ENCODE measurements at regions not wholly inside any gene's neighbourhood (a gene's known extent, or its start where the extent isn't known, plus 50 kb on each side); places are given as distances from the start of the nearest gene placed in this dataset.

GRCh38 chr16:17939122-17939536 is 397.4 kb downstream of the NPIPA8 start:
- H3K9me3 ChIP-seq (ENCODE audit: control insufficient read depth, insufficient read depth, low read length), result no peaks in the 10 kb centered on the region
- H3K9ac ChIP-seq (ENCODE audit: low read depth, low read length), result no peak overlapping the region
- no peaks in the 10 kb centered on the region for H3K27me3 ChIP-seq (ENCODE audit: control insufficient read depth, insufficient read depth, low read length)
- H3K4me1 ChIP-seq (ENCODE audit: control insufficient read depth, insufficient read depth, low read length), result no peaks in the 10 kb centered on the region
- H3K36me3 ChIP-seq (ENCODE audit: control insufficient read depth, insufficient read depth, low read length), result no peaks in the 10 kb centered on the region
- no peak overlapping the region for H3K27ac ChIP-seq (ENCODE audit: low read depth, low read length)
- no peak overlapping the region for H3K4me3 ChIP-seq (ENCODE audit: low read depth, low read length)

- Histone ChIP-seq H3K9ac (ENCODE audit: low read depth, low read length) (no peak overlapping the region), H3K9me3 (ENCODE audit: control insufficient read depth, insufficient read depth, low read length) (no peaks in the 10 kb centered on the region), H3K36me3 (ENCODE audit: control insufficient read depth, insufficient read depth, low read length) (no peaks in the 10 kb centered on the region), H3K27ac (ENCODE audit: low read depth, low read length) (no peak overlapping the region), H3K4me1 (ENCODE audit: control insufficient read depth, insufficient read depth, low read length) (no peaks in the 10 kb centered on the region), H3K27me3 (ENCODE audit: control insufficient read depth, insufficient read depth, low read length) (no peaks in the 10 kb centered on the region), H3K4me3 (ENCODE audit: low read depth, low read length) (no peak overlapping the region)
Measured at GRCh38 chr16:17938546-17938945, 398.0 kb downstream of the NPIPA8 start.

- no peaks in the 10 kb centered on the region for H3K36me3 ChIP-seq (ENCODE audit: control insufficient read depth, insufficient read depth, low read length)
- H3K4me3 ChIP-seq (ENCODE audit: low read depth, low read length), result no peak overlapping the region
Measured at GRCh38 chr16:17936766-17937402, 399.7 kb downstream of the NPIPA8 start.

GRCh38 chr16:17930280-17930679 is 406.3 kb downstream of the NPIPA8 start:
- Histone ChIP-seq H3K9ac (ENCODE audit: low read depth, low read length) (no peak overlapping the region), H3K27ac (ENCODE audit: low read depth, low read length) (no peak overlapping the region), H3K4me1 (ENCODE audit: control insufficient read depth, insufficient read depth, low read length) (peaks cover 14% of the 10 kb centered on the region), H3K36me3 (ENCODE audit: control insufficient read depth, insufficient read depth, low read length) (no peaks in the 10 kb centered on the region), H3K27me3 (ENCODE audit: control insufficient read depth, insufficient read depth, low read length) (no peaks in the 10 kb centered on the region), H3K9me3 (ENCODE audit: control insufficient read depth, insufficient read depth, low read length) (no peaks in the 10 kb centered on the region), H3K4me3 (ENCODE audit: low read depth, low read length) (no peak overlapping the region)

More at GRCh38 chr16:17936766-17937402, 399.7 kb downstream of the NPIPA8 start:
- Histone ChIP-seq H3K9ac (ENCODE audit: low read depth, low read length) (no peak overlapping the region), H3K4me1 (ENCODE audit: control insufficient read depth, insufficient read depth, low read length) (no peaks in the 10 kb centered on the region), H3K27me3 (ENCODE audit: control insufficient read depth, insufficient read depth, low read length) (no peaks in the 10 kb centered on the region), H3K9me3 (ENCODE audit: control insufficient read depth, insufficient read depth, low read length) (no peaks in the 10 kb centered on the region), H3K27ac (ENCODE audit: low read depth, low read length) (no peak overlapping the region)

- Histone ChIP-seq H3K9ac (ENCODE audit: low read depth, low read length) (no peak overlapping the region), H3K4me3 (ENCODE audit: low read depth, low read length) (no peak overlapping the region; the same call in 1 of the 2 replicates), H3K27ac (ENCODE audit: low read depth, low read length) (no peak overlapping the region), H3K9me3 (ENCODE audit: control insufficient read depth, insufficient read depth, low read length) (no peaks in the 10 kb centered on the region), H3K36me3 (ENCODE audit: control insufficient read depth, insufficient read depth, low read length) (no peaks in the 10 kb centered on the region), H3K27me3 (ENCODE audit: control insufficient read depth, insufficient read depth, low read length) (no peaks in the 10 kb centered on the region), H3K4me1 (ENCODE audit: control insufficient read depth, insufficient read depth, low read length) (peaks cover 14% of the 10 kb centered on the region)
Measured at GRCh38 chr16:17926866-17927399, 409.6 kb downstream of the NPIPA8 start.

- no peak overlapping the region for H3K4me3 ChIP-seq (ENCODE audit: low read depth, low read length)
- peaks cover 14% of the 10 kb centered on the region for H3K4me1 ChIP-seq (ENCODE audit: control insufficient read depth, insufficient read depth, low read length)
- no peak overlapping the region for H3K9ac ChIP-seq (ENCODE audit: low read depth, low read length)
- no peak overlapping the region for H3K27ac ChIP-seq (ENCODE audit: low read depth, low read length)
- no peaks in the 10 kb centered on the region for H3K27me3 ChIP-seq (ENCODE audit: control insufficient read depth, insufficient read depth, low read length)
- H3K36me3 ChIP-seq (ENCODE audit: control insufficient read depth, insufficient read depth, low read length), result no peaks in the 10 kb centered on the region
- H3K9me3 ChIP-seq (ENCODE audit: control insufficient read depth, insufficient read depth, low read length), result no peaks in the 10 kb centered on the region
Measured at GRCh38 chr16:17926461-17926860, 410.1 kb downstream of the NPIPA8 start.

GRCh38 chr16:17925761-17926160 is 410.8 kb downstream of the NPIPA8 start:
- Histone ChIP-seq H3K27ac (ENCODE audit: low read depth, low read length) (no peak overlapping the region), H3K9ac (ENCODE audit: low read depth, low read length) (no peak overlapping the region), H3K9me3 (ENCODE audit: control insufficient read depth, insufficient read depth, low read length) (no peaks in the 10 kb centered on the region), H3K4me3 (ENCODE audit: low read depth, low read length) (no peak overlapping the region), H3K27me3 (ENCODE audit: control insufficient read depth, insufficient read depth, low read length) (no peaks in the 10 kb centered on the region), H3K4me1 (ENCODE audit: control insufficient read depth, insufficient read depth, low read length) (peaks cover 14% of the 10 kb centered on the region), H3K36me3 (ENCODE audit: control insufficient read depth, insufficient read depth, low read length) (no peaks in the 10 kb centered on the region)

GRCh38 chr16:17921357-17921978 is 415.1 kb downstream of the NPIPA8 start:
- no peak overlapping the region for H3K9ac ChIP-seq (ENCODE audit: low read depth, low read length)
- H3K27me3 ChIP-seq (ENCODE audit: control insufficient read depth, insufficient read depth, low read length), result no peaks in the 10 kb centered on the region
- no peak overlapping the region for H3K4me3 ChIP-seq (ENCODE audit: low read depth, low read length)

GRCh38 chr16:17917316-17918019 is 419.1 kb downstream of the NPIPA8 start:
- Histone ChIP-seq H3K9ac (ENCODE audit: low read depth, low read length) (no peak overlapping the region), H3K27ac (ENCODE audit: low read depth, low read length) (no peak overlapping the region), H3K4me3 (ENCODE audit: low read depth, low read length) (no peak overlapping the region), H3K4me1 (ENCODE audit: control insufficient read depth, insufficient read depth, low read length) (no peaks in the 10 kb centered on the region), H3K36me3 (ENCODE audit: control insufficient read depth, insufficient read depth, low read length) (no peaks in the 10 kb centered on the region), H3K9me3 (ENCODE audit: control insufficient read depth, insufficient read depth, low read length) (peaks cover 8% of the 10 kb centered on the region; the same call in 1 of the 2 replicates), H3K27me3 (ENCODE audit: control insufficient read depth, insufficient read depth, low read length) (no peaks in the 10 kb centered on the region)

More at GRCh38 chr16:17921357-17921978, 415.1 kb downstream of the NPIPA8 start:
- peaks cover 3% of the 10 kb centered on the region for H3K4me1 ChIP-seq (ENCODE audit: control insufficient read depth, insufficient read depth, low read length)
- H3K36me3 ChIP-seq (ENCODE audit: control insufficient read depth, insufficient read depth, low read length), result no peaks in the 10 kb centered on the region
- H3K27ac ChIP-seq (ENCODE audit: low read depth, low read length), result no peak overlapping the region
- H3K9me3 ChIP-seq (ENCODE audit: control insufficient read depth, insufficient read depth, low read length), result no peaks in the 10 kb centered on the region

- Histone ChIP-seq H3K4me3 (ENCODE audit: low read depth, low read length) (no peak overlapping the region), H3K9ac (ENCODE audit: low read depth, low read length) (no peak overlapping the region), H3K27ac (ENCODE audit: low read depth, low read length) (no peak overlapping the region), H3K4me1 (ENCODE audit: control insufficient read depth, insufficient read depth, low read length) (no peaks in the 10 kb centered on the region), H3K27me3 (ENCODE audit: control insufficient read depth, insufficient read depth, low read length) (no peaks in the 10 kb centered on the region), H3K36me3 (ENCODE audit: control insufficient read depth, insufficient read depth, low read length) (no peaks in the 10 kb centered on the region), H3K9me3 (ENCODE audit: control insufficient read depth, insufficient read depth, low read length) (peaks cover 10% of the 10 kb centered on the region; the same call in 1 of the 2 replicates)
Measured at GRCh38 chr16:17915791-17916190, 420.7 kb downstream of the NPIPA8 start.

- Histone ChIP-seq H3K36me3 (ENCODE audit: control insufficient read depth, insufficient read depth, low read length) (no peaks in the 10 kb centered on the region), H3K27ac (ENCODE audit: low read depth, low read length) (no peak overlapping the region)
Measured at GRCh38 chr16:17914168-17914567, 422.4 kb downstream of the NPIPA8 start.

More at GRCh38 chr16:17914168-17914567, 422.4 kb downstream of the NPIPA8 start:
- Histone ChIP-seq H3K27me3 (ENCODE audit: control insufficient read depth, insufficient read depth, low read length) (no peaks in the 10 kb centered on the region), H3K4me3 (ENCODE audit: low read depth, low read length) (no peak overlapping the region), H3K9me3 (ENCODE audit: control insufficient read depth, insufficient read depth, low read length) (peaks cover 10% of the 10 kb centered on the region; the same call in 1 of the 2 replicates), H3K4me1 (ENCODE audit: control insufficient read depth, insufficient read depth, low read length) (no peaks in the 10 kb centered on the region), H3K9ac (ENCODE audit: low read depth, low read length) (no peak overlapping the region)

All from HUES48 (cell line).